ENCODE measurements at regions not wholly inside any gene's neighbourhood (a gene's known extent, or its start where the extent isn't known, plus 50 kb on each side); places are given as distances from the start of the nearest gene placed in this dataset.

- TF ChIP-seq CTCF (IDR thresholded peaks at IDR 0.05), result no peak
- H3K9me3 Mint-ChIP-seq, result no peaks in the 10 kb centered on the region
These were observed 156.0 kb upstream of the SALL1 start for GRCh38 chr16:51306886-51307595.

GRCh38 chr16:51306116-51306515 is 155.0 kb upstream of the SALL1 start:
- peaks cover 17% of the 10 kb centered on the region for H3K4me1 Mint-ChIP-seq (ENCODE audit: low read depth)
- H3K36me3 Mint-ChIP-seq (ENCODE audit: low read depth), result no peaks in the 10 kb centered on the region
- H3K4me3 Mint-ChIP-seq, result no peak overlapping the region
- no peak for TF ChIP-seq CTCF (IDR thresholded peaks at IDR 0.05)
- H3K27me3 Mint-ChIP-seq (ENCODE audit: insufficient read depth), result peaks cover 7% of the 10 kb centered on the region; the same call in 1 of the 2 replicates
- no peak overlapping the region for H3K27ac Mint-ChIP-seq
- peak; percentile 12 for DNase-seq
- no peaks in the 10 kb centered on the region for H3K9me3 Mint-ChIP-seq

More at GRCh38 chr16:51306886-51307595, 156.0 kb upstream of the SALL1 start:
- Mint-ChIP-seq H3K4me3 (no peak overlapping the region), H3K36me3 (ENCODE audit: low read depth) (no peaks in the 10 kb centered on the region), H3K4me1 (ENCODE audit: low read depth) (peaks cover 17% of the 10 kb centered on the region), H3K27ac (no peak overlapping the region), H3K27me3 (ENCODE audit: insufficient read depth) (peaks cover 2% of the 10 kb centered on the region)
- no peak for DNase-seq

GRCh38 chr16:51305337-51305736 is 154.3 kb upstream of the SALL1 start:
- Mint-ChIP-seq H3K27me3 (ENCODE audit: insufficient read depth) (peaks cover 7% of the 10 kb centered on the region; the same call in 1 of the 2 replicates), H3K36me3 (ENCODE audit: low read depth) (no peaks in the 10 kb centered on the region), H3K4me3 (no peak overlapping the region), H3K27ac (no peak overlapping the region), H3K4me1 (ENCODE audit: low read depth) (peaks cover 17% of the 10 kb centered on the region), H3K9me3 (no peaks in the 10 kb centered on the region)
- no peak for TF ChIP-seq CTCF (IDR thresholded peaks at IDR 0.05)
- DNase-seq, result no peak

- peaks cover 16% of the 10 kb centered on the region for H3K4me1 Mint-ChIP-seq (ENCODE audit: low read depth)
- H3K36me3 Mint-ChIP-seq (ENCODE audit: low read depth), result no peaks in the 10 kb centered on the region
- DNase-seq, result no peak
- no peak overlapping the region for H3K4me3 Mint-ChIP-seq
- H3K9me3 Mint-ChIP-seq, result no peaks in the 10 kb centered on the region
- peak; percentile 22; the same call in 1 of the 2 replicates for TF ChIP-seq CTCF (IDR thresholded peaks at IDR 0.05)
- H3K27me3 Mint-ChIP-seq (ENCODE audit: insufficient read depth), result peaks cover 7% of the 10 kb centered on the region
- H3K27ac Mint-ChIP-seq, result no peak overlapping the region
These were observed 151.0 kb upstream of the SALL1 start for GRCh38 chr16:51302042-51302441.

- H3K36me3 Mint-ChIP-seq (ENCODE audit: low read depth), result no peaks in the 10 kb centered on the region
- no peak overlapping the region for H3K4me3 Mint-ChIP-seq
- no peaks in the 10 kb centered on the region for H3K9me3 Mint-ChIP-seq
- DNase-seq, result no peak
- no peak for TF ChIP-seq CTCF (IDR thresholded peaks at IDR 0.05)
- peaks cover 5% of the 10 kb centered on the region; the same call in 1 of the 2 replicates for H3K4me1 Mint-ChIP-seq (ENCODE audit: low read depth)
- peaks cover 6% of the 10 kb centered on the region for H3K27me3 Mint-ChIP-seq (ENCODE audit: insufficient read depth)
- no peak overlapping the region for H3K27ac Mint-ChIP-seq
These were observed 147.7 kb upstream of the SALL1 start for GRCh38 chr16:51298800-51299199.

Data from HFFc6 (cell line).